Activated CD8-positive, alpha-beta memory T cell treated with anti-CD3 and anti-CD28 coated beads for 36 hours (primary cell): ENCODE measurements at regions not wholly inside any gene's neighbourhood (a gene's known extent, or its start where the extent isn't known, plus 50 kb on each side); places are given as distances from the start of the nearest gene placed in this dataset.
"Not testable (repeated sequence)": the region's sequence is repeated elsewhere in the genome, so short reads cannot be mapped to it uniquely, and the experiment has no call there.

Experiments used
- CTCF ChIA-PET: fragments of 350-600 bp; sonication (Branson Sonifier 250); formaldehyde crosslinking; loops from one replicate; lab custom pipeline; 2021; ENCODE audit warnings: antibody characterized with exemption; lab: Charles Lee
- POLR2A ChIA-PET: fragments of 350-600 bp; sonication (Branson Sonifier 250); formaldehyde crosslinking; loops from one replicate; lab custom pipeline; 2021; ENCODE audit warnings: antibody characterized with exemption; lab: Charles Lee

- CTCF ChIA-PET, result interaction anchor here (0.6 to 0.7 kb wide), 2 partner anchors 128 to 181 kb away, joined by 3 read pairs; no protein-coding TSS in a partner anchor
- POLR2A ChIA-PET, result no interaction called here
Measured at GRCh38 chr6:87754828-87755227, 52.8 kb upstream of the AKIRIN2 start.

GRCh38 chr6:87753131-87753685 is 51.2 kb upstream of the AKIRIN2 start:
- POLR2A ChIA-PET, result no interaction called here
- CTCF ChIA-PET, result interaction anchor here (0.6 kb wide), 1 partner anchor 62 kb away, joined by 4 read pairs; no protein-coding TSS in a partner anchor

GRCh38 chr6:87752503-87752902 is 50.5 kb upstream of the AKIRIN2 start:
- POLR2A ChIA-PET, CTCF ChIA-PET: not testable (repeated sequence)
